Stomach (tissue), 8 donors: ENCODE measurements at regions not wholly inside any gene's neighbourhood (a gene's known extent, or its start where the extent isn't known, plus 50 kb on each side); places are given as distances from the start of the nearest gene placed in this dataset.

Experiments used
- DNase-seq, 2 donors: peaks; one replicate each; pipeline versions ENCODE4 v3.0.0 to v3.0.0-alpha.2; 2013 to 2019
- H3K27ac ChIP-seq, 5 donors: fragments of 200-600 bp in 4 of 5; sonication (generic) in 4 of 5; one replicate each; pipeline ENCODE4 v1.5.1; 2013 to 2019; ENCODE audit warnings: mild to moderate bottlenecking in 1 of 5, moderate library complexity in 1 of 5
- H3K27me3 ChIP-seq, 3 donors: fragments of 200-600 bp; sonication (generic); one replicate each; pipeline ENCODE4 v1.5.1; 2017 to 2019; ENCODE audit warnings: mixed run types in 1 of 3
- H3K36me3 ChIP-seq, 4 donors: fragments of 200-600 bp; sonication (generic); 1 replicate in 3 of 4; 2 replicates in 1 of 4; pipeline ENCODE4 v1.5.1; 2016 to 2019
- H3K4me1 ChIP-seq, 4 donors: fragments of 200-600 bp; sonication (generic); one replicate each; pipeline ENCODE4 v1.5.1; 2016 to 2019
- H3K4me3 ChIP-seq, 4 donors: fragments of 200-600 bp; sonication (generic) in 3 of 4; one replicate each; pipeline ENCODE4 v1.5.1; 2016 to 2019; ENCODE audit warnings: mild to moderate bottlenecking in 1 of 4
- H3K9me3 ChIP-seq, 4 donors: fragments of 200-600 bp; sonication (generic); one replicate each; pipeline ENCODE4 v1.5.1; 2016 to 2019
- CTCF ChIP-seq, 7 experiments: fragments of 450-650 bp in 4 of 7; fragments of 200-600 bp in 3 of 7; sonication (generic) in 3 of 7; IDR thresholded peaks; one replicate each; pipeline ENCODE4 v1.5.1; 2016 to 2019; ENCODE audit warnings: antibody characterized with exemption in 7 of 7, control low read depth in 2 of 7, mild to moderate bottlenecking in 1 of 7
- EP300 ChIP-seq: sonication (generic); formaldehyde crosslinking; IDR thresholded peaks from one replicate; pipeline ENCODE4 v1.6.1; 2017; ENCODE audit warnings: antibody characterized with exemption
- POLR2A ChIP-seq, 4 donors: fragments of 450-650 bp; IDR thresholded peaks; one replicate each; pipeline ENCODE4 v1.6.1; 2016; ENCODE audit warnings: antibody characterized with exemption in 4 of 4, control low read depth in 2 of 4, mild to moderate bottlenecking in 1 of 4, moderate library complexity in 1 of 4
- POLR2AphosphoS5 ChIP-seq, 3 donors: sonication (generic); formaldehyde crosslinking; IDR thresholded peaks; one replicate each; pipeline ENCODE4 v1.6.1; 2016; ENCODE audit warnings: antibody characterized with exemption in 3 of 3
- WGBS, 5 donors: extraction: QIAGEN DNeasy Blood & Tissue Kit in 3 of 5; methylation state at CpG; one replicate each; pipeline versions ENCODE4 v1.1.5 to v1.1.7; 2013 to 2018; 5-methylcytosine and 5-hydroxymethylcytosine counted together
- intact Hi-C: fragments of 100-400 bp; cut with DNase I; formaldehyde crosslinking; loops from one replicate; pipeline ENCODE4 v1.15.1; 2023; ENCODE audit warnings: low total_unique reads
- donor health status: healthy with polysubstance abuse.
- donor health status: Bipolar disorder and iron deficiency.
- donor health status: healthy.

- Histone ChIP-seq H3K9me3 (no peaks in the 10 kb centered on the region), H3K36me3 (no peaks in the 10 kb centered on the region), H3K27me3 (no peaks in the 10 kb centered on the region), H3K4me3 (no peak overlapping the region), H3K27ac (no peak overlapping the region), H3K4me1 (no peaks in the 10 kb centered on the region)
- TF ChIP-seq CTCF (IDR thresholded peaks at IDR 0.05), result no peak
- TF ChIP-seq POLR2AphosphoS5 (IDR thresholded peaks at IDR 0.05), result no peak
- no peak for TF ChIP-seq POLR2A (IDR thresholded peaks at IDR 0.05)
- no peak for TF ChIP-seq EP300
- intact Hi-C loops, result no loop called here
- WGBS, 5 donors, result 81 to 91% (median 84%) methylated on average over 5 of the region's 5 CpGs
- DNase-seq, result no peak
Measured at GRCh38 chr5:109958082-109958481, 268.4 kb downstream of the MAN2A1 start.

GRCh38 chr5:109959652-109960051 is 269.9 kb downstream of the MAN2A1 start:
- H3K36me3 ChIP-seq, result no peaks in the 10 kb centered on the region
- no peak overlapping the region for H3K4me3 ChIP-seq
- DNase-seq, result no peak
- 48 to 75% (median 74%) methylated on average over 1 of the region's 1 CpG for WGBS, 5 donors
- H3K4me1 ChIP-seq, result no peaks in the 10 kb centered on the region
- intact Hi-C loops, result no loop called here
- H3K27me3 ChIP-seq, result no peaks in the 10 kb centered on the region
- no peaks in the 10 kb centered on the region for H3K9me3 ChIP-seq
- no peak overlapping the region for H3K27ac ChIP-seq
- TF ChIP-seq EP300 (no peak), POLR2AphosphoS5 (IDR thresholded peaks at IDR 0.05) (no peak), CTCF (IDR thresholded peaks at IDR 0.05) (no peak), POLR2A (IDR thresholded peaks at IDR 0.05) (no peak)

GRCh38 chr5:109961751-109962150 is 272.0 kb downstream of the MAN2A1 start:
- no peaks in the 10 kb centered on the region for H3K27me3 ChIP-seq
- H3K27ac ChIP-seq, result no peak overlapping the region
- intact Hi-C loops, result no loop called here
- no peak for DNase-seq
- no peaks in the 10 kb centered on the region for H3K9me3 ChIP-seq
- H3K36me3 ChIP-seq, result no peaks in the 10 kb centered on the region
- H3K4me1 ChIP-seq, result no peaks in the 10 kb centered on the region
- TF ChIP-seq POLR2AphosphoS5 (IDR thresholded peaks at IDR 0.05), result no peak
- no peak for TF ChIP-seq POLR2A (IDR thresholded peaks at IDR 0.05)
- TF ChIP-seq EP300, result no peak
- TF ChIP-seq CTCF (IDR thresholded peaks at IDR 0.05), result no peak
- H3K4me3 ChIP-seq, result no peak overlapping the region
- WGBS, 5 donors, result 72 to 90% (median 83%) methylated on average over 1 of the region's 1 CpG

GRCh38 chr5:109962882-109963603 is 273.3 kb downstream of the MAN2A1 start:
- no peak for DNase-seq
- no peak overlapping the region for H3K4me3 ChIP-seq
- no peaks in the 10 kb centered on the region for H3K4me1 ChIP-seq
- H3K9me3 ChIP-seq, result no peaks in the 10 kb centered on the region
- WGBS, 5 donors, result 35 to 75% (median 63%) methylated on average over 1 of the region's 1 CpG
- TF ChIP-seq POLR2AphosphoS5 (IDR thresholded peaks at IDR 0.05), result no peak
- no peak for TF ChIP-seq EP300
- no peak for TF ChIP-seq CTCF (IDR thresholded peaks at IDR 0.05)
- TF ChIP-seq POLR2A (IDR thresholded peaks at IDR 0.05), result no peak
- H3K36me3 ChIP-seq, result no peaks in the 10 kb centered on the region
- no peak overlapping the region for H3K27ac ChIP-seq
- intact Hi-C loops, result no loop called here
- no peaks in the 10 kb centered on the region for H3K27me3 ChIP-seq
